Thyroid gland (tissue), 4 donors: ENCODE measurements at regions not wholly inside any gene's neighbourhood (a gene's known extent, or its start where the extent isn't known, plus 50 kb on each side); places are given as distances from the start of the nearest gene placed in this dataset.

Experiments
- DNase-seq, 2 donors: peaks; one replicate each; pipeline ENCODE4 v3.0.0-alpha.2; 2019
- H3K27ac ChIP-seq, 3 donors: fragments of 200-600 bp; sonication (generic); 1 replicate in 2 of 3; 2 replicates in 1 of 3; pipeline ENCODE4 v1.5.1; 2016 to 2019; ENCODE audit warnings: mild to moderate bottlenecking in 1 of 3, moderate library complexity in 1 of 3
- H3K27me3 ChIP-seq: fragments of 200-600 bp; sonication (generic); one replicate; pipeline ENCODE4 v1.5.1; 2019
- H3K36me3 ChIP-seq, 2 donors: fragments of 200-600 bp; sonication (generic); one replicate each; pipeline ENCODE4 v1.5.1; 2016 to 2019
- H3K4me1 ChIP-seq, 2 donors: fragments of 200-600 bp; sonication (generic); one replicate each; pipeline ENCODE4 v1.5.1; 2017 to 2019
- H3K4me3 ChIP-seq, 3 donors: fragments of 200-600 bp; sonication (generic); replicated peaks in 1 of 3; 1 replicate in 2 of 3; 2 replicates in 1 of 3; pipeline ENCODE4 v1.5.1; 2016; ENCODE audit warnings: mild to moderate bottlenecking in 1 of 3
- H3K9me3 ChIP-seq: fragments of 200-600 bp; sonication (generic); one replicate; pipeline ENCODE4 v1.5.1; 2017
- POLR2A ChIP-seq, 2 donors: fragments of 450-650 bp; IDR thresholded peaks; one replicate each; pipeline ENCODE4 v1.6.1; 2017; ENCODE audit warnings: antibody characterized with exemption in 2 of 2, mild to moderate bottlenecking in 2 of 2, moderate library complexity in 1 of 2
- WGBS, 2 donors: methylation state at CpG; one replicate each; pipeline ENCODE4 v1.1.5; 2017; 5-methylcytosine and 5-hydroxymethylcytosine counted together
- intact Hi-C: fragments of 100-400 bp; cut with DNase I; formaldehyde crosslinking; loops from one replicate; pipeline ENCODE4 v1.15.1; 2023
- TF ChIP-seq, protein P1 (sequence below), 6 experiments: fragments of 200-600 bp in 3 of 6; fragments of 450-650 bp in 3 of 6; sonication (generic) in 3 of 6; IDR thresholded peaks; one replicate each; pipeline ENCODE4 v1.5.1; 2016 to 2019; ENCODE audit warnings: antibody characterized with exemption in 6 of 6, mild to moderate bottlenecking in 2 of 6, inconsistent platforms in 1 of 6, moderate library complexity in 1 of 6

DNA sequence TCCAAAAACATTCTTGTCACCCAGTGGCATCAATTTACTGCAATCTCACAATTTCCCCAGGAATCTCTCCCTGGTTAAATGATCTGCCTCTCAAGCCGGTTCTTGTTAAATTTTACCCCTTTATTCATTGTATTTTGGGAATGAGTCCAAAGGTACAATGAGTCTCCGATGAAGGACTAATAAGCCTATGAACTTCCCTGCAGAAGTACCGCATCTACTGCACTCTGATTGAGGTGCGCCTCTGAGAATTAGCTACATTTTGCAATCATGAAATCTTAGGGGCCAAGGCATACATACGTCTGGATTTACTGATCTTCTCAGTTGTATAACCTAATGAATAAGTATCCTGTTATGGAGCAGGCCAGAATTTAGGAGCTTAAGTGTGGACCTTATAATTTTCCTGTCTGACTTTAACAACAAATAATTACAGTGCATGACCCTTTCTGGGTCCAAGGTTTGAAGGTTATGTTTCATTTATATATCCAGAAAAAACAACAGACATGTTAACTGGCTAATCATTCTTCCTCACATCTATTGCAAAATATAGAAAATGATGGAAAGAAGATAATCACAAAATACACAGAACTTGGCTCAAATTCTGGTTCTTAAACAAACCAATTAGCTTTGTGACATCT lies 261.8 kb upstream of the NRXN1 start:
- TF ChIP-seq, protein P1, sequence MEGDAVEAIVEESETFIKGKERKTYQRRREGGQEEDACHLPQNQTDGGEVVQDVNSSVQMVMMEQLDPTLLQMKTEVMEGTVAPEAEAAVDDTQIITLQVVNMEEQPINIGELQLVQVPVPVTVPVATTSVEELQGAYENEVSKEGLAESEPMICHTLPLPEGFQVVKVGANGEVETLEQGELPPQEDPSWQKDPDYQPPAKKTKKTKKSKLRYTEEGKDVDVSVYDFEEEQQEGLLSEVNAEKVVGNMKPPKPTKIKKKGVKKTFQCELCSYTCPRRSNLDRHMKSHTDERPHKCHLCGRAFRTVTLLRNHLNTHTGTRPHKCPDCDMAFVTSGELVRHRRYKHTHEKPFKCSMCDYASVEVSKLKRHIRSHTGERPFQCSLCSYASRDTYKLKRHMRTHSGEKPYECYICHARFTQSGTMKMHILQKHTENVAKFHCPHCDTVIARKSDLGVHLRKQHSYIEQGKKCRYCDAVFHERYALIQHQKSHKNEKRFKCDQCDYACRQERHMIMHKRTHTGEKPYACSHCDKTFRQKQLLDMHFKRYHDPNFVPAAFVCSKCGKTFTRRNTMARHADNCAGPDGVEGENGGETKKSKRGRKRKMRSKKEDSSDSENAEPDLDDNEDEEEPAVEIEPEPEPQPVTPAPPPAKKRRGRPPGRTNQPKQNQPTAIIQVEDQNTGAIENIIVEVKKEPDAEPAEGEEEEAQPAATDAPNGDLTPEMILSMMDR (IDR thresholded peaks at IDR 0.05) = no peak
- no peak for TF ChIP-seq POLR2A (IDR thresholded peaks at IDR 0.05)
- Histone ChIP-seq H3K4me3 (no peak overlapping the region), H3K4me1 (no peaks in the 10 kb centered on the region), H3K27ac (no peak overlapping the region), H3K27me3 (no peaks in the 10 kb centered on the region), H3K9me3 (no peaks in the 10 kb centered on the region), H3K36me3 (no peaks in the 10 kb centered on the region)
- DNase-seq = no peak
- intact Hi-C loops = no loop called here
- 65 to 76% methylated on average over 5 of the region's 5 CpGs for WGBS, 2 donors

DNA sequence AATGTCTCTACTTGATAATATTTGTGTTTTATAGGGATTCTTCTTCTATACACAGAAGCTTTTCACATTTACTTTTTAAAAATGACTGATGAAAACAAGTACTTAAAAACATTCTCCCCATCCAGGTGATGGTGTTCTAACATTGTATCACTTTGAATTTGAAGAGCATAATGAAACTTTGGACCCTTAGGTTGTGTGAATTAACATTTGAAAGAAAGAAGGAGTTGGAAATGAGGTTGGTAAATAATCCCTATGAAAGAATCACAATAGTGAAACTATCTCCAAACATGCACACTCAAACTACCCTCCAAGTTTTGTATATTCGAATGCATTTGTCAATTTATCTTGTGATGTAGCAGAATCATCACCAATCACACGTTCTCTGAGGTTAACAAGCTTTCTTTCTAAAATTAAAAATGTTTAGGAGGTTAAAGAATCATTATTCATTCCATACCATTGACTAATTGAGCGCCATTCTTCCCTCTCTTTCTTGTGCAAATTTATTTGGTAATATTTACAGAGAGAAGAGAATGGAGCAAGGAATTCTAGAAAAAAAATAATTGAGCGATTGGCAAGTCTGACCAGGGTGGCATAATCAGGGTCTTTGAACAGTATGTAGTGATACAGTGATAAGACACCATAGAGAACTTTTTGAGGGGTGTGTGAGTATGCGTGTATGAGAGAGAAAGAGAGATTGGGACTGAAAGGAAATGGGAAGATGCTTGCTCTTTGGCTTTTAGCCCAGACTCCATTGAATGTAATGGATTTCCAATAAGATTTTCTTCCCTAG lies 260.0 kb upstream of the NRXN1 start:
- no peak overlapping the region for H3K4me3 ChIP-seq
- WGBS, 2 donors = 51 to 66% methylated on average over 5 of the region's 5 CpGs
- H3K36me3 ChIP-seq = no peaks in the 10 kb centered on the region
- intact Hi-C loops = no loop called here
- no peak for DNase-seq
- no peaks in the 10 kb centered on the region for H3K9me3 ChIP-seq
- no peaks in the 10 kb centered on the region for H3K4me1 ChIP-seq
- H3K27me3 ChIP-seq = no peaks in the 10 kb centered on the region
- TF ChIP-seq, protein P1 (IDR thresholded peaks at IDR 0.05) = no peak
- no peak for TF ChIP-seq POLR2A (IDR thresholded peaks at IDR 0.05)
- no peak overlapping the region for H3K27ac ChIP-seq

DNA sequence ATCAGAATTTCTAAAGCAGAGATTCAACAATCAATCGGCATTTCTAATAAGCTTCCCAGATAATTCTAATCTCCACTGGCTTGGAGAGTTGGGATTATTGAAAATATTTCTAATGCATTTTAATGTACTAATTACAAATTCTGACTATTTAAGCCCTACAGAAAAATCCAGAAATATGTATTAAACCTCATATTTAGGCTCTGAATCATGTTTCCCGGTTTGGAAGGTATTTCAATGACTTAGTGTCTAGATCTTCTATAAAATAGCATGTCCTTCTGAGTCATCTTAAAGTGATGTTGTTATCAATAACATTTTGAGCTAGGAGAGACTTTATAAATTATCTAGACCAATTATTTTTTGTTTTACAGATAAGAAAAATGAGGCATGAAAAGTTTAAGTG lies 258.8 kb upstream of the NRXN1 start:
- Histone ChIP-seq H3K27ac (no peak overlapping the region), H3K27me3 (no peaks in the 10 kb centered on the region), H3K36me3 (no peaks in the 10 kb centered on the region), H3K4me1 (no peaks in the 10 kb centered on the region), H3K4me3 (no peak overlapping the region), H3K9me3 (no peaks in the 10 kb centered on the region)
- no peak for DNase-seq
- intact Hi-C loops = no loop called here
- WGBS, 2 donors = 84 to 86% methylated on average over 2 of the region's 2 CpGs
- TF ChIP-seq POLR2A (IDR thresholded peaks at IDR 0.05) = no peak
- TF ChIP-seq, protein P1 (IDR thresholded peaks at IDR 0.05) = no peak

DNA sequence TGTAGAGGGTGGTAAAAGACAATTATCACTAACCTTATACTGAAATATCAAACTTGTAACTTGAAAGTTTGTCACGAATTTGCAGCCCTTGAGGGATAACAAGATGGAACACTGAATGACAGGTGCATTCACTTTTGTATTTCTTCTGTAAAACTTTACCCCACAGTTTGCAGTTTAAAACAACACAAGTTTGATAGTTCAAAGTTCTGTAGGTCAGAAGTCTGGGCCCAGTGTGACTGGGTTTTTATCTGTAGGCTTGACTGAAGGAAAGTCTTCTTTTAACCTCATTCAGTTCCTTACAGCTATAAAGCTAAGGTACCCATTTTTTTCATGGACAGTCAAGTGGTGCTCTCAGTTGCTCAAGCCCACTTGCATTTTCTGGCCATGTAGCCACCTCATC lies 257.1 kb upstream of the NRXN1 start:
- Histone ChIP-seq H3K27ac (no peak overlapping the region), H3K4me1 (no peaks in the 10 kb centered on the region), H3K36me3 (no peaks in the 10 kb centered on the region), H3K27me3 (no peaks in the 10 kb centered on the region), H3K9me3 (no peaks in the 10 kb centered on the region), H3K4me3 (no peak overlapping the region)
- no peak for TF ChIP-seq POLR2A (IDR thresholded peaks at IDR 0.05)
- TF ChIP-seq, protein P1 (IDR thresholded peaks at IDR 0.05) = no peak
- 73 to 78% methylated on average over 1 of the region's 1 CpG for WGBS, 2 donors
- intact Hi-C loops = no loop called here
- DNase-seq = no peak

DNA sequence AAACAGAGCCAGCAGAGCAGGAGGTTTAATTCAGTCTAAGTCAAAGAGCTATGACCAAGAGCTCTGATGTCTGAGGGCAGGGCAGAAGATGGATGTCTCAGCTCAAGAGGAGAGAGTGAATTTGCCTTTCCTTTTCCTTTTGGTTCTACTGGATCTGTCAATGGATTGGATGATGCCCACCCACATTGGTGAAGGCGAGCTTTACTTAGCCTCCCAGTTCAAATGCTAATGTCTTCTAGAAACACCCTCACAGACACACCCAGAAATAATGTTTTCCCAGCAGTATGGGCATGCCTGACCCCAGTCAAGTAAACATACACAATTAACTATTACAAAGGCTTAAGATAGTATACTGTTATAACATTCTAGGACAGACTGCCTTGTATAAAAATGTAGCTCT lies 236.3 kb upstream of the NRXN1 start:
- Histone ChIP-seq H3K4me3 (no peak overlapping the region), H3K9me3 (no peaks in the 10 kb centered on the region), H3K27me3 (no peaks in the 10 kb centered on the region), H3K36me3 (no peaks in the 10 kb centered on the region), H3K4me1 (no peaks in the 10 kb centered on the region), H3K27ac (no peak overlapping the region)
- 85 to 91% methylated on average over 1 of the region's 1 CpG for WGBS, 2 donors
- intact Hi-C loops = no loop called here
- TF ChIP-seq, protein P1 (IDR thresholded peaks at IDR 0.05) = no peak
- no peak for TF ChIP-seq POLR2A (IDR thresholded peaks at IDR 0.05)
- DNase-seq = no peak
